IMR-90 (cell line): ENCODE measurements at regions not wholly inside any gene's neighbourhood (a gene's known extent, or its start where the extent isn't known, plus 50 kb on each side); places are given as distances from the start of the nearest gene placed in this dataset.
"Not testable (repeated sequence)": the region's sequence is repeated elsewhere in the genome, so short reads cannot be mapped to it uniquely, and the experiment has no call there.

Source experiments
- ATAC-seq: fragments of 200-7000 bp; cut with Tn5 transposase; 2 replicates; pipeline ENCODE4 v1.9.1; 2020; ENCODE audit warnings: low read depth, mild to moderate bottlenecking, moderate library complexity
- BruUV-seq: library from RNA; stranded (reverse); fragments of 400-500 nt; replicated peaks from 2 replicates; lab custom pipeline; 2021; lab: Mats Ljungman, UMichigan
- CTCF ChIA-PET: fragments of 300-600 bp; formaldehyde crosslinking; extraction: SDS; loops from one replicate; lab custom pipeline; 2021; ENCODE audit warnings: antibody characterized with exemption; lab: Yijun Ruan, JAX
- POLR2A ChIA-PET: fragments of 300-600 bp; sonication (Branson Sonifier 250); formaldehyde crosslinking; loops from one replicate; lab custom pipeline; 2022; ENCODE audit warnings: antibody characterized with exemption; ENCODE audit not compliant: unreplicated experiment; lab: Charles Lee
- DNase-seq: peaks from one replicate; pipeline ENCODE4 v3.0.0; 2013
- H2AFZ ChIP-seq: replicated peaks from 2 replicates; pipeline ENCODE3; 2013; ENCODE audit warnings: low read length, mild to moderate bottlenecking; ENCODE audit not compliant: poor library complexity
- H2AK5ac ChIP-seq: 2 replicates; pipeline ENCODE4 v1.6.1; 2013; ENCODE audit warnings: low read depth, low read length, inconsistent platforms
- H2AK9ac ChIP-seq: replicated peaks from 2 replicates; pipeline ENCODE3; 2013; ENCODE audit warnings: mild to moderate bottlenecking, low read depth, low read length, moderate library complexity; ENCODE audit not compliant: poor library complexity
- H2BK120ac ChIP-seq: 2 replicates; pipeline ENCODE4 v1.6.1; 2013; ENCODE audit warnings: low read depth, low read length, inconsistent platforms
- H2BK15ac ChIP-seq: 3 replicates; pipeline ENCODE4 v1.6.1; 2013; ENCODE audit warnings: low read depth, low read length, inconsistent platforms
- H2BK20ac ChIP-seq: 2 replicates; pipeline ENCODE4 v1.6.1; 2013; ENCODE audit warnings: low read depth, mild to moderate bottlenecking, inconsistent platforms, low read length, moderate library complexity
- H2BK5ac ChIP-seq: 2 replicates; pipeline ENCODE4 v1.6.1; 2013; ENCODE audit warnings: mild to moderate bottlenecking, low read depth, low read length, inconsistent platforms; ENCODE audit not compliant: poor library complexity, severe bottlenecking
- H3K14ac ChIP-seq: replicated peaks from 2 replicates; pipeline ENCODE4 v1.6.1; 2013; ENCODE audit warnings: low read depth, low read length, inconsistent platforms
- H3K18ac ChIP-seq: 2 replicates; pipeline ENCODE4 v1.6.1; 2013; ENCODE audit warnings: low read depth, low read length, control low read depth
- H3K23ac ChIP-seq: 2 replicates; pipeline ENCODE4 v1.6.1; 2013; ENCODE audit warnings: low read depth, low read length, inconsistent platforms
- H3K27ac ChIP-seq: 2 replicates; pipeline ENCODE4 v1.5.1; 2013; ENCODE audit warnings: mild to moderate bottlenecking, control low read depth, low read length; ENCODE audit not compliant: insufficient read depth
- H3K27me3 ChIP-seq: 2 replicates; pipeline ENCODE4 v1.6.1; 2013; ENCODE audit warnings: low read length; ENCODE audit not compliant: control insufficient read depth, insufficient read depth
- H3K36me3 ChIP-seq: 2 replicates; pipeline ENCODE4 v1.6.1; 2013; ENCODE audit warnings: low read length, mixed read lengths; ENCODE audit not compliant: control insufficient read depth, insufficient read depth
- H3K4ac ChIP-seq: 2 replicates; pipeline ENCODE4 v1.6.1; 2013; ENCODE audit warnings: low read depth, low read length, inconsistent platforms
- H3K4me1 ChIP-seq: 2 replicates; pipeline ENCODE4 v1.6.1; 2013; ENCODE audit warnings: low read length, mixed read lengths; ENCODE audit not compliant: control insufficient read depth, insufficient read depth
- H3K4me2 ChIP-seq: 2 replicates; pipeline ENCODE4 v1.6.1; 2013; ENCODE audit warnings: low read depth, mild to moderate bottlenecking, control low read depth, low read length, moderate library complexity
- H3K4me3 ChIP-seq: 2 replicates; pipeline ENCODE4 v1.5.1; 2013; ENCODE audit warnings: low read depth, mild to moderate bottlenecking, control low read depth, low read length, moderate library complexity; ENCODE audit not compliant: insufficient read depth
- H3K56ac ChIP-seq: 2 replicates; pipeline ENCODE4 v1.6.1; 2013; ENCODE audit warnings: low read length, inconsistent platforms; ENCODE audit not compliant: insufficient read depth; ENCODE audit errors: extremely low read depth
- H3K79me1 ChIP-seq, 2 experiments: 2 replicates each; pipeline ENCODE4 v1.6.1; 2013; ENCODE audit warnings: low read length in 2 of 2, inconsistent platforms in 1 of 2, low read depth in 1 of 2
- H3K9ac ChIP-seq: 2 replicates; pipeline ENCODE4 v1.6.1; 2013; ENCODE audit warnings: low read depth, low read length, control low read depth
- H3K9me1 ChIP-seq: 2 replicates; pipeline ENCODE4 v1.6.1; 2013; ENCODE audit warnings: low read length, inconsistent platforms; ENCODE audit not compliant: insufficient read depth
- H3K9me3 ChIP-seq: 2 replicates; pipeline ENCODE4 v1.6.1; 2013; ENCODE audit warnings: low read length; ENCODE audit not compliant: control insufficient read depth, insufficient read depth
- H4K20me1 ChIP-seq: 2 replicates; pipeline ENCODE4 v1.6.1; 2013; ENCODE audit warnings: low read length, inconsistent platforms; ENCODE audit not compliant: insufficient read depth
- H4K5ac ChIP-seq: 2 replicates; pipeline ENCODE4 v1.6.1; 2013; ENCODE audit warnings: mild to moderate bottlenecking, low read depth, low read length, control low read depth
- H4K8ac ChIP-seq, 2 experiments: 2 replicates each; pipeline ENCODE4 v1.6.1; 2013; ENCODE audit warnings: low read depth in 2 of 2, low read length in 2 of 2, control low read depth in 1 of 2, inconsistent platforms in 1 of 2
- H4K91ac ChIP-seq: 2 replicates; pipeline ENCODE4 v1.6.1; 2013; ENCODE audit warnings: low read depth, low read length, inconsistent platforms; ENCODE audit not compliant: insufficient read depth
- WGBS, 2 experiments: methylation state at CpG; one replicate each; pipeline versions ENCODE4 v1.1.5 to v1.1.7; 2013; ENCODE audit warnings: missing lambda C conversion rate in 2 of 2; ENCODE audit not compliant: insufficient read length in 1 of 2; ENCODE audit errors: extremely low coverage in 2 of 2; 5-methylcytosine and 5-hydroxymethylcytosine counted together
- dilution Hi-C: fragments of 300-500 bp; cut with HindIII; formaldehyde crosslinking; loops from one replicate; pipeline ENCODE4 v1.14.3; 2018; ENCODE audit warnings: low sequenced_read_pairs; ENCODE audit not compliant: unreplicated experiment
- in situ Hi-C: fragments of 300-500 bp; cut with MboI; formaldehyde crosslinking; loops from 3 replicates; pipeline ENCODE4 v1.14.3; 2019; ENCODE audit warnings: low sequenced_read_pairs, inconsistent platforms, mixed read lengths
- intact Hi-C: fragments of 100-400 bp; cut with micrococcal nuclease; formaldehyde crosslinking; loops from 2 replicates; pipeline ENCODE4 v1.10.0; 2022

DNA sequence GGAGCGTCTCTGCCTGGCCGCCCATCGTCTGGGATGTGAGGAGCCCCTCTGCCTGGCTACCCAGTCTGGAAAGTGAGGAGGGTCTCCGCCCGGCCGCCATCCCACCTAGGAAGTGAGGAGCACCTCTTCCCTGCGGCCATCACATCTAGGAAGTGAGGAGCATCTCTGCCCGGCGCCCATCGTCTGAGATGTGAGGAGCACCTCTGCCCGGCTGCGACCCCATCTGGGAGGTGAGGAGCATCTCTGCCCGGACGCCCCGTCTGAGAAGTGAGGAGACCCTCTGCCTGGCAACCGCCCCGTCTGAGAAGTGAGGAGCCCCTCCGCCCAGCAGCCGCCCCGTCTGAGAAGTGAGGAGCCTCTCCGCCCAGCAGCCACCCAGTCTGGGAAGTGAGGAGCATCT lies 84.5 kb downstream of the IDS start:
- H3K4ac ChIP-seq, H3K14ac ChIP-seq, H3K79me1 ChIP-seq, H3K4me2 ChIP-seq, BruUV-seq, H2BK15ac ChIP-seq, H2BK120ac ChIP-seq, in situ Hi-C loops, CTCF ChIA-PET, H3K4me1 ChIP-seq, H3K18ac ChIP-seq, H3K9me3 ChIP-seq, H4K8ac ChIP-seq, POLR2A ChIA-PET, ATAC-seq, H3K4me3 ChIP-seq, intact Hi-C loops, H3K9me1 ChIP-seq, H4K91ac ChIP-seq, H3K9ac ChIP-seq, H2BK5ac ChIP-seq, H3K27me3 ChIP-seq, H3K23ac ChIP-seq, H3K36me3 ChIP-seq, H3K27ac ChIP-seq, H4K20me1 ChIP-seq, H2BK20ac ChIP-seq, dilution Hi-C loops, H2AK5ac ChIP-seq, H2AFZ ChIP-seq, DNase-seq, H2AK9ac ChIP-seq, H3K56ac ChIP-seq, H4K5ac ChIP-seq: not testable (repeated sequence)
- no CpG with 5 or more reads among the region's 21 CpGs for WGBS, 2 experiments
